ENCODE measurements at regions not wholly inside any gene's neighbourhood (a gene's known extent, or its start where the extent isn't known, plus 50 kb on each side); places are given as distances from the start of the nearest gene placed in this dataset.

DNA sequence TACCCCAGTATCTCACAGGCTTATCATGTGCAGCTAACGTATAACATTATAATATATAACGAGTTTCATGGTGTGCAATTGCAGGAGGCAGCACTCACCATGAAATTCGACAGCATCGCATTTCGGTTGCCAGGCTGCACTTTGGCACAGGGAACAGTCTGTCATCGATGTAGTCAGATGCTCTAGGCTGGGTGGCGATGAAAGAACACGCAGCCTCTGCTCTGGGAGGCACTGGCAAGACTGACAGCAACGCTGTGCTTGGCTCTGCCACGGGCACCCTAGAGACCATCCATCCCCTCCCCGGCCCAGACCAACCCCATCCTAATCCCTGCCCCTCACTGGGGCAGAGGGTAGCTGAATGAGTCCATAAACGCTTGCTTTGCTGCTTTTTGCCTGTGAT lies 290.8 kb downstream of the MED10 start:
- TF ChIP-seq, protein P1, sequence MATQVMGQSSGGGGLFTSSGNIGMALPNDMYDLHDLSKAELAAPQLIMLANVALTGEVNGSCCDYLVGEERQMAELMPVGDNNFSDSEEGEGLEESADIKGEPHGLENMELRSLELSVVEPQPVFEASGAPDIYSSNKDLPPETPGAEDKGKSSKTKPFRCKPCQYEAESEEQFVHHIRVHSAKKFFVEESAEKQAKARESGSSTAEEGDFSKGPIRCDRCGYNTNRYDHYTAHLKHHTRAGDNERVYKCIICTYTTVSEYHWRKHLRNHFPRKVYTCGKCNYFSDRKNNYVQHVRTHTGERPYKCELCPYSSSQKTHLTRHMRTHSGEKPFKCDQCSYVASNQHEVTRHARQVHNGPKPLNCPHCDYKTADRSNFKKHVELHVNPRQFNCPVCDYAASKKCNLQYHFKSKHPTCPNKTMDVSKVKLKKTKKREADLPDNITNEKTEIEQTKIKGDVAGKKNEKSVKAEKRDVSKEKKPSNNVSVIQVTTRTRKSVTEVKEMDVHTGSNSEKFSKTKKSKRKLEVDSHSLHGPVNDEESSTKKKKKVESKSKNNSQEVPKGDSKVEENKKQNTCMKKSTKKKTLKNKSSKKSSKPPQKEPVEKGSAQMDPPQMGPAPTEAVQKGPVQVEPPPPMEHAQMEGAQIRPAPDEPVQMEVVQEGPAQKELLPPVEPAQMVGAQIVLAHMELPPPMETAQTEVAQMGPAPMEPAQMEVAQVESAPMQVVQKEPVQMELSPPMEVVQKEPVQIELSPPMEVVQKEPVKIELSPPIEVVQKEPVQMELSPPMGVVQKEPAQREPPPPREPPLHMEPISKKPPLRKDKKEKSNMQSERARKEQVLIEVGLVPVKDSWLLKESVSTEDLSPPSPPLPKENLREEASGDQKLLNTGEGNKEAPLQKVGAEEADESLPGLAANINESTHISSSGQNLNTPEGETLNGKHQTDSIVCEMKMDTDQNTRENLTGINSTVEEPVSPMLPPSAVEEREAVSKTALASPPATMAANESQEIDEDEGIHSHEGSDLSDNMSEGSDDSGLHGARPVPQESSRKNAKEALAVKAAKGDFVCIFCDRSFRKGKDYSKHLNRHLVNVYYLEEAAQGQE (IDR thresholded peaks at IDR 0.05; ENCODE audit: low read depth), result no peak
- TF ChIP-seq TAF1 (IDR thresholded peaks at IDR 0.05; ENCODE audit: low read depth) (no peak), EP300 (IDR thresholded peaks at IDR 0.05; ENCODE audit: borderline replicate concordance) (no peak), TCF12 (IDR thresholded peaks at IDR 0.05; ENCODE audit: low read depth) (no peak), CREB1 (IDR thresholded peaks at IDR 0.05; ENCODE audit: low read depth) (no peak), YY1 (IDR thresholded peaks at IDR 0.05; ENCODE audit: low read depth) (no peak), ZBTB7A (IDR thresholded peaks at IDR 0.05; ENCODE audit: low read depth) (no peak), TEAD4 (IDR thresholded peaks at IDR 0.05) (no peak), EGR1 (IDR thresholded peaks at IDR 0.05) (no peak), RAD21 (IDR thresholded peaks at IDR 0.05; ENCODE audit: low read depth) (no peak), CEBPB (IDR thresholded peaks at IDR 0.05) (no peak), FOXM1 (IDR thresholded peaks at IDR 0.05; ENCODE audit: borderline replicate concordance, low read depth) (no peak), NFIC (IDR thresholded peaks at IDR 0.05) (no peak)
- TF ChIP-seq, protein P2, sequence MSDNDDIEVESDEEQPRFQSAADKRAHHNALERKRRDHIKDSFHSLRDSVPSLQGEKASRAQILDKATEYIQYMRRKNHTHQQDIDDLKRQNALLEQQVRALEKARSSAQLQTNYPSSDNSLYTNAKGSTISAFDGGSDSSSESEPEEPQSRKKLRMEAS (IDR thresholded peaks at IDR 0.05), result no peak
- TF ChIP-seq, protein P3, sequence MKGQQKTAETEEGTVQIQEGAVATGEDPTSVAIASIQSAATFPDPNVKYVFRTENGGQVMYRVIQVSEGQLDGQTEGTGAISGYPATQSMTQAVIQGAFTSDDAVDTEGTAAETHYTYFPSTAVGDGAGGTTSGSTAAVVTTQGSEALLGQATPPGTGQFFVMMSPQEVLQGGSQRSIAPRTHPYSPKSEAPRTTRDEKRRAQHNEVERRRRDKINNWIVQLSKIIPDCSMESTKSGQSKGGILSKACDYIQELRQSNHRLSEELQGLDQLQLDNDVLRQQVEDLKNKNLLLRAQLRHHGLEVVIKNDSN (IDR thresholded peaks at IDR 0.05), result no peak

DNA sequence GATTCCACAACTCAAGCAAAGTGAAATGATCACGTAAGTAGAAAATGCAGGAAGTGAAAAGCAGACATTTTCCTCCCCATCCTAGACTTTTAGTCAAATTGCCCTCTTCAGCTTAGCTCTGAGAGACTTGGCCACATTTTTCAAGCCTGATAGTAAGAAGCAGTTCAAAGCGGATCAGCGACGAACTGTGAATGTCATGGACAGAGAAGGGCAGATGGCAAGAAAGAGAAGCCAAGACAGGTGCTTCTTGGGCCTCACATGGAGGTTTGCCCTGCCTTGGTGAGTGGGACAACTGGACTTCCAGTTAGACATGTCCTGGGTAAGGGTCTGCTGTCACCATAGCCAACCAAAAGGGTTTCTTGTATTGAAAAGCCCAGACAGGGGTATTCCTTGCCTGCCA lies 291.5 kb downstream of the MED10 start:
- TF ChIP-seq YY1 (IDR thresholded peaks at IDR 0.05; ENCODE audit: low read depth) (no peak), ZBTB7A (IDR thresholded peaks at IDR 0.05; ENCODE audit: low read depth) (no peak), TAF1 (IDR thresholded peaks at IDR 0.05; ENCODE audit: low read depth) (no peak), NFIC (IDR thresholded peaks at IDR 0.05) (no peak)
- TF ChIP-seq, protein P2 (IDR thresholded peaks at IDR 0.05), result no peak

DNA sequence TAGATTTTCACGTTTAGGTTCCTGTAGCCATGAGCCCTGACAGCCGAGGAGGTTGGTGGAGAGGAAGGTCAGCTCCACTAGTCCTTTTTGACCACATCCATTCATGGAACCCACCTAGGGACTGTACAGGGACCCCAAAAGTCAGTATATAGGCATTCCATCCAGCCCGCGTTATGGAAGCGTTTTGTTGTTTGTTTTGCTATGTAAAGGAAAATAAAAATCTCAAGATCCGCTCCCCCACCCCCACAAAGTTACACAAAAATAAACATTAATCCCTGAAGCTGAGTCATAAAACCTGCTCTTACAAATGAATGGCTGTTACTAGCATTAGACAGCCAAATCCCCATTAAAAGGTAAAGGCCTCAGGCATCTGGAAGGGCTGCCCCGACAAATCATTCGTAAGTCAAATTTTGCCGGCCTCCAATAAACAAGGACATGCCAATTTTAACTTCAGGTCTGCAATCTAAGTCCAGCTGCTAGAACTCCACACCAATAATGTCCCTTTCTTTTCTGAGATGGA lies 292.9 kb downstream of the MED10 start:
- no peak for TF ChIP-seq CEBPB (IDR thresholded peaks at IDR 0.05)
- TF ChIP-seq, protein P2 (IDR thresholded peaks at IDR 0.05), result no peak
- no peak for TF ChIP-seq TCF12 (IDR thresholded peaks at IDR 0.05; ENCODE audit: low read depth)
- TF ChIP-seq YY1 (IDR thresholded peaks at IDR 0.05; ENCODE audit: low read depth), result no peak
- TF ChIP-seq FOXM1 (IDR thresholded peaks at IDR 0.05; ENCODE audit: borderline replicate concordance, low read depth), result no peak
- TF ChIP-seq, protein P3 (IDR thresholded peaks at IDR 0.05), result no peak
- no peak for TF ChIP-seq ZBTB7A (IDR thresholded peaks at IDR 0.05; ENCODE audit: low read depth)
- TF ChIP-seq NFIC (IDR thresholded peaks at IDR 0.05), result no peak
- TF ChIP-seq TEAD4 (IDR thresholded peaks at IDR 0.05), result no peak
- TF ChIP-seq EGR1 (IDR thresholded peaks at IDR 0.05), result no peak
- no peak for TF ChIP-seq TAF1 (IDR thresholded peaks at IDR 0.05; ENCODE audit: low read depth)
- TF ChIP-seq, protein P1 (IDR thresholded peaks at IDR 0.05; ENCODE audit: low read depth), result no peak
- no peak for TF ChIP-seq RAD21 (IDR thresholded peaks at IDR 0.05; ENCODE audit: low read depth)
- no peak for TF ChIP-seq CREB1 (IDR thresholded peaks at IDR 0.05; ENCODE audit: low read depth)
- no peak for TF ChIP-seq EP300 (IDR thresholded peaks at IDR 0.05; ENCODE audit: borderline replicate concordance)

DNA sequence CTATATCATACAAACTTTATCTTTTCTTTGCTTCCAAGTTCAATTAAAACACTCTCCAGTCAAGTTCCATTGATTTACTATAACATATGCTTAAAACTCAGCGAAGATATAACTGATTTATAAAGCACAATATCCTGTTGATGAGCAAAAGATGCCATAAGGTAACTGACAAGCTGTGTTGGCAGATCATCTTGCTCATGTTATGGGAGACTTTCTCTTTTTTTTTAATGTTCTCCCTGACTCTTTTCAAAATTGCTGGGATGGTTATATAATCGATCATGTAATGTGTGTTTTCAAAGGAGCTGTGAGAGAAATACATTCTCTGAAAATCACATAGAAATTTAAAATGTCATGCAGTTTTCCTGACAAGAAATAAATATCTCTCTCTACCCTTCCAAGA lies 293.5 kb downstream of the MED10 start:
- TF ChIP-seq FOXM1 (IDR thresholded peaks at IDR 0.05; ENCODE audit: borderline replicate concordance, low read depth) (no peak), NFIC (IDR thresholded peaks at IDR 0.05) (no peak), CREB1 (IDR thresholded peaks at IDR 0.05; ENCODE audit: low read depth) (no peak), EGR1 (IDR thresholded peaks at IDR 0.05) (no peak), TCF12 (IDR thresholded peaks at IDR 0.05; ENCODE audit: low read depth) (no peak), CEBPB (IDR thresholded peaks at IDR 0.05) (no peak), ZBTB7A (IDR thresholded peaks at IDR 0.05; ENCODE audit: low read depth) (no peak)
- TF ChIP-seq, protein P2 (IDR thresholded peaks at IDR 0.05), result no peak
- TF ChIP-seq, protein P3 (IDR thresholded peaks at IDR 0.05), result no peak
- TF ChIP-seq, protein P1 (IDR thresholded peaks at IDR 0.05; ENCODE audit: low read depth), result no peak
